Renal cortex interstitium (tissue), 11 donors: ENCODE measurements at regions not wholly inside any gene's neighbourhood (a gene's known extent, or its start where the extent isn't known, plus 50 kb on each side); places are given as distances from the start of the nearest gene placed in this dataset.
"Not testable (repeated sequence)": the region's sequence is repeated elsewhere in the genome, so short reads cannot be mapped to it uniquely, and the experiment has no call there.

Source experiments
- DNase-seq, 11 donors: peaks; one replicate each; pipeline ENCODE4 v3.0.0-alpha.2; 2013; ENCODE audit warnings: low read depth in 9 of 11, low spot score in 4 of 11; ENCODE audit errors: extremely low read depth in 1 of 11

DNA sequence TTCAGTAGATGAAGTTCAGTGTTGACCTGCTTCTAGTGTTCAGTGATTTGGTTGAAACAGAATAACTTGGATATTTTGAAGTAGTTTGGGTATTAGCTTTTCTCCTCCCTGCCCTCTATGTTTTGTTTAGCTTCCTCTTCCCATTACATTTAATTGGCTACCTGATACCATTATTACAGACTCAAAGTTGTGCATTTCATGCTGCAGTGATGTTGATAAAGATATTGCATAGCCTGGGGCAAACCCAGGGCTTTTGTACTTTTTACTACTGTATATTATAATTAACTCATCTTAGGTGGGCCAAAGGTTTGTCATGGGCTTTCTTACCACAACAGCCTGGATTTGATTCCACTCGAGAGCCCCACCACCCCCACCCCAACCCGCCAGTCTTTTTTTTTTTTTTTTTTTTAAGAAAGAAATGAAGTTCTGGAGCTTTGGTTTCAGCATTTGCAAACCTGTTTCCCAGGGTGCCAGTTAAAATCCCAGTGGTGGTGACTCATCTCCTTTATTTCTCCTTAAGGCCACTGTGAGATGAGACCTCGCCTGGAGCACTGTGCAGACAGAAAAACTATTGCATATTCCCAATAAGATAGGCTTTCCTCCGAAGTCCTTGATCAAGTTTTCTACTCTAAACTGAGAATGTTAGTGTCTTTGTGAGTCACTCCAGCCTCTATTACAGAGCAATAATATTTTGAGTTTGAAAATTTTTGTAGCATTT is 393.7 kb upstream of the FANCL start:
- DNase-seq = no peak

DNA sequence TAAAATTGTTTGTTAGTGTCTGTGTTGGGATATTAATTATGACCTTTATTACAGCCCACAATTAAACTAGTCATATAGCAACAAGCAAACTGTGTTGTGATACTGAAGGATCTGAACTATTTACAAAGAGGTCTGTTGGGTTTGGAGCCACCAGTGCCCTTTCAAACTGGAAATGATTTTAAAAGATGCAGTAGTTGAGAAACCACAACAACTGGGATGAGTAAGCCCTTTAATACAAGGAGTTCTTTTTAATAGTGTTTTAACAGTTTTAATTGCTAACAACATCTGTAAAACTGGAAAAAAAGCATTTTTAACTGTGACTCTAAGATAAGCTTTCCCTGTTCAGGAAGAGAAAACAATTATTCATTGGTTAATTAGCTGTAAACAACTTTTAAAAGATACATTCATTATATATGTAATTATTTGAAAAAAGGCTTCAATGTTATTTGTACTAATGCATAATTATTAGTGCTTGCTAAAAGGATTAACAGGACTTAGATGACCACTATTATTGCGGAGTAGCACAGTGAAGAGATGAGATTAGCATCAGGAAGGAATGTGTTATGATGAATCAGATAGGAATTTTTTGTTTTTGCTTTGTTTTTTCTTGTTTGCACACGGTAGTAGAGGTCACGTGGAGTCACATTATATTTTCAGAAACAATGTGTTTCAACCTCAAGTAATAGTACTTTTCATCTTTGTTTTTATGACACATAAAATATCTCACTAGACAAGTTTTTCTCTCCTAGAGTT is 392.7 kb upstream of the FANCL start:
- DNase-seq = no peak

DNA sequence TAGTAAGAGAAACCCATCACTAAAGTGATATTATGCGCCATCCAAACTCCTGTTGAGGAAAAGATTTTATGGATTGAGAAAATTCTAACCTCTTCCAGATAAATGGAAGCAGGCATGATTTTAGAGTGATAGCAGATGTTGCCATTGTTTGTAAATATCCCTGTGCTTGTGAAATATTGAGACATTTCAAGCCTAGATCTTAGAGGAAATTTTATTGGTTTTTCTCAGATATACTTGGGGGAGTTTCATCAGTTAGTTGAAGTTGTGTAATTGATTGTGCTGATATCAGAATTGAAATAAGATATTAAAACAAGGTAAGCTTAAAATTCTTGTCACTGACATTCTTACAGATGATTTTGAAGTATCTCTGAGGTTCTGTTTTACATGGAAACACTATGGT is 390.9 kb upstream of the FANCL start:
- DNase-seq = no peak

DNA sequence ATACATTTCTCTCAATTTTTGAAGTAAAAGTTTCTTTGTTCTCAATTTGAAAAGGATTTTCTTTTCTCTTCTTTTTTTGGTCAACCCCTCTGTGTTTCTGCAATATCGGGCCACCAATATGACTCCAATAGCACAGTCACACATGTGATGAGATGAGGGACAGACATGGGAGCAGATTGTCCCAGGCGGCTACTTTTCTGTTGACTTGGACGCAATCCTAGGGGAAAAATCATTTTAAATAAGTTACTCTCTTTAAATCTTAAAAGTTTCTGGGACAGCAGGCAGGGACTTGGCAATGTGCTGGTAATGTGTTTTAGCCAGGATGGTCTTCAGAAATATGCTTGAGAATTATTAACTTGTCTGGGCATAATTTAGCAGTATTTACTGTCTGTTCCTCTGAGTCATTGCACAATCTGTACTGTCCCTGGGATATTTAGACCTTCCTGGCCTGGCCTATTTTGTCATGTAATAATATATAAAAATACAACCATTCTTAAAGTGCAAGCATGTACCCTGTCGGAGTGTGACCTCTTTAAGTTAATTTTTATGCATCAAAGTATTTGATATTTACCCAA is 388.5 kb upstream of the FANCL start:
- no peak for DNase-seq

DNA sequence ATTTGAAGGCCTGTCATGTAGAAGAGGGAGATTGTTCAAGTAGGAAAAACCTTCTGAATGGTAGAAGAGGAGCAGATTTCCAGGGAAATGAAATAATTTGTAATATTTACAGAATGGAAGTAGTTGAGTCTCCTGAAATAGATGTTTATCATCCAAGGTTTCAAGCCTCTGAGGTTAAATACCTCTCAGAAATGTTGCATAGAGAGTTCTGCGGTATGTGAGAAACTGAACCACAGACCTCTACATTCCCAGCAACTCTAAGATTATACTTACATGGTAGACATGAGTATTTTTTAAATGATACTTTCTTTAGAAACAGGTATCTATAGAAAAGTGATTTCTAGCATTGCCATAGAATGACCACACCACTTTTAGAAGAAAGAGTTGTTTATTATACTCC is 379.8 kb upstream of the FANCL start:
- no peak for DNase-seq

DNA sequence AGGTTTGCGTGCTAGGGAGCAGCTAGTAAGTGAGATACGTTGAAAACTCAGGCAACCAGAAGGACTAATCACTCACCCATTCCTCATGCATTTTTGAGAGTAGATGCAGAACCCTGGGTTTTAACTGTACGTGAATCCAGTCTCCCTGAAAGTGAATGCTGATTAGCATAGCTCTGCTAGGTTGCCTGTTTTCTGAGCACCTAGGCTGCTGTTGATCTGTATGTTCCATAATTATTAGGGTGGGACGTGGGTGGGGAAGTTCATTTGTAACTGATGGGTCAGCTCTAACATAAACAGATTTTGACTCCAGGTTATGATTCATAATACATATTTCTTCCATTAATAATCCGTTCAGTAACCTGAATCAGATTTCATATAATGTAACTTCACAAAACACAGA is 379.0 kb upstream of the FANCL start:
- DNase-seq = no peak

DNA sequence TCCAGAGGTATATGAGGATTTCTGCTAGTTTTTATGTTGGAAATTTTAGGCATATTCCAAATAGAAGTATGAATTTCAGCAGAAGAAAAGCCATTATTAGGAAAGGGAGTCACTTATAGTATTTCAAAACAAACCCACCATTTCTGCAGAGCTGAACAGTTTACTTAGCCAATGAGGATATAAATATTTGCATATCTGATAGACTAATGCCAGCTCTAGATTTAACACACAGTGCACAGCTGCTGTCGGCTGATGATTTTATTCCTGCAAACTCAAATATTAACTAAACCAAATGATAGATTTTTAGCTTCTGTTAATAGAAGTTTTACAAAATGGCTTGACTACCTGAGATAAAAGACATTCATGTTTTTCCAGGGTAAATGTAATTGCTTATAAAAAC is 375.8 kb upstream of the FANCL start:
- no peak for DNase-seq

DNA sequence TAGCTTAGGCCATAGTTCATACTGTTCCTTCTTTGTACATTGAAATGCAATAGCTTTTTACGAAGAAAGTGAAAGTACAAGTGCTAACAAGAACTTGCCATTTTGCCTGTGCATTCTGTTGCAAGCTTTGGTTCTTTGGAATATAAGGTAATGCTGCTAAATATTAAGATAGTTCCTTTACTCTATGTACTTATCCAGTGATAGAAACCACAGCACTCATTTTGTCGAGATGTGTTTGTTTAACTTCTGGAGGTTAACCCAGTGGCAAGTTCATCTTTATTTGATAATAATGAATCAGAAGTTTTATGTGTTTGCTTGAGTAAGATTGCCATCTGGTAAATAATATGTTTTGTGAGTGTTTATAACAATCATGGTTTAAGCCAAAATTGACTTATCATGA is 373.1 kb upstream of the FANCL start:
- DNase-seq = no peak

DNA sequence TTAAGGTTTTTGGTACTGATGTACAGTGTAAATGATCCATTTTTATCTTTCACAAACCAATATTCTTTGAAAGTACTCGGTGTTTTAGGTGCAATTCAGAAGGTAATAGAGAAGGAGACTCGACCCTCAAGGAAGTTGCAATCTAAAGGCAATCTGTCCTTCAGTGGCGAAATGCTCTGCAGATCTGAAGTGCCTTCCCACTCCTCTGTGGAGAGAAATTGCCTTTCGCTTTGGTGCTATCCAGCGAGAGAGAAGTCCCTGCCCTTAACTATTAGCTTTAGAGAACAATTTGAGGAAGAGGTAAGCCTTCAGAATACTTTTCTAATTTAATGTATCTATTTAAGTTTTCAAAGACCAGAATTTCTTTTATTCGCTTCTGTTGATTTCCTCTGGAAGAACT is 371.8 kb upstream of the FANCL start:
- no peak for DNase-seq

DNA sequence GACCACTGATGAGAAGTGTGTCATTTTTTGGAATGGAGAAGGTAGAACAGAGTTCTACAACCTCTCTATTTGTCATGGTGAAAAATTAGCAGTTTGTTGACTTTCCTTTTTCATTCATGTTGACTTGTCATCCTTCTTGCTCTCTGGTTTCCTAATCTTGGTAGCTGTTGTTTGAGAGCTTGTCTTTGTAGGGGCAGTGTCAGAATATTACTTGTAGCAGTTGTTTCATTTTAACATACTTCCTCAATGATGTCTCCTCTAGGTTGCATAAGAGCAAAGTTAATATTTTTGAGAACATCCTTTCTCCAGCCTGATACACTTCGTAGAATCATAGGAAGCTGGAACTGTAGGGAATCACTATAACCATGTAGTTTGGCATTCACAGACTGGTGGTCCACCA is 368.2 kb upstream of the FANCL start:
- DNase-seq = no peak

DNA sequence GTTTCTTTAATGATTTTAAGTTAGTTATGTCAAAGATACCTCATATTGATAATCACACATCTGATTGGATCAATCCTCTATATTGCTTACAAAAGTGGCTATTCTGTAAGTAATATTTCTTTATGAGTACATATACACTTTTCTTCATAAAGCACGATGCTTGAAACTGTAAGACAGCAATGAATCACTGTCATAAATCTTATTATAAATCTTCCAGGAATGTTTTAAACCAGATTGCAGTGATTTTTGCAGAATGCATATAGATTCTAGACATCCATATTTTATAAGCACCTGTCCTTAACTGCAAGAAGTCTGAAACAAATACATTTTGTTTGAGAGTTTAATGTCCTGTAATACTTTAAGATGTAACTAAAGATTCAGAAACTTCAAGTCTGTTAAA is 367.0 kb upstream of the FANCL start:
- DNase-seq = no peak

DNA sequence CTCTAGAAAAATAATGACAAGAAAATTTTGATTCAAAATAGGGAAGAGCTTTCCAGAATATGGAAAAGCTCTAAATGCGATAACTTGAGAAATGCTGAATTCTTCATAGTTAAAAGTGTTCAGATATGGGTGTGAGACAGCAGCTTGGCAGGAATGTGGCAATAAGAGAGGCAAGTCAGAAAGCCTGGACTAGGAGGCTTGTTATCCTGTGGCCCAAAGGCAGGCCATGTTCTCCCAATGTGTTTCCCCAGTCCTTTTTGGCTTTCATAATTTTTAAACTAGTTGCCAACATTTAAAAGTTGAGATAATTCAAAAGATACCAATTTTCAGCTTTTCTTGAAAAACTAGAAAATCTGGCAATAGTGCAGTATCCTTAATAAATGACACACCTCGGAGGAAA is 366.3 kb upstream of the FANCL start:
- DNase-seq = no peak

DNA sequence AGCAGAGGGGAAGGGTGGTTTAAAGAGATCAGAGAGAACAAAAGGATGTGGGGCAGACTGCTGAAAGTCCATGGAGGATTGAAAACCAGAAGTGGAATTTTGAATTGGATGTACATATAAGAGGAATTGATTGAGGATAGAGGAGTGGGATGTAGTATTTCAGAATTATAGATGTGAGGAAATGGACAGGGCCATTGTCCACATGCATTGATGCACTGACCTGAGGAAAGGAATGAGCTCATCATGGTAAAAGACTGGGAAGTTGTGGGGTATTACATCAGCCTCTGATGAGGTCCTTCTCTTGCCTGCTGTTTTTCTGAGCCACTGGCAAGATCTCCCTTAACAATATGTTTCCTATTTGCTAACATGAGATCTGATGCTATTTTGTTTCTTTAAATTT is 365.7 kb upstream of the FANCL start:
- DNase-seq = no peak

DNA sequence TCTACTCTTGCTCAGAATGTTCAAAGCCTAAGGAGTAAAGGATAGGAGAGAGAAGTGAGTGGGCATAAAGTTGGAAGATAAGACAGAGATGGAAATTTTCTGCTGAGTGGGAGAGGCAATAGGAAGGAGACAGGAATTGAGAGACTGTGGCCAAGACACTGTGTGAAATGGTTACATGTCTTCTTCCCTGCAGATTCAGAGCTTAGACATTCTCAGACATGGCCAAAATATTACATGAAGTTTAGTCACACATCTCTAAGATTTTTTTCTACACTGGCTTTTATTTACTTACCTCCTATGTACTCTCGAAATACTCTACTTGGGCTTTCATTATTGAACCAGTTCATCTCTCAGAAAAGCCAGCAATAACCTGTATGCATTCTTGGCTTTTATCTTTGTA is 363.0 kb upstream of the FANCL start:
- no peak for DNase-seq

DNA sequence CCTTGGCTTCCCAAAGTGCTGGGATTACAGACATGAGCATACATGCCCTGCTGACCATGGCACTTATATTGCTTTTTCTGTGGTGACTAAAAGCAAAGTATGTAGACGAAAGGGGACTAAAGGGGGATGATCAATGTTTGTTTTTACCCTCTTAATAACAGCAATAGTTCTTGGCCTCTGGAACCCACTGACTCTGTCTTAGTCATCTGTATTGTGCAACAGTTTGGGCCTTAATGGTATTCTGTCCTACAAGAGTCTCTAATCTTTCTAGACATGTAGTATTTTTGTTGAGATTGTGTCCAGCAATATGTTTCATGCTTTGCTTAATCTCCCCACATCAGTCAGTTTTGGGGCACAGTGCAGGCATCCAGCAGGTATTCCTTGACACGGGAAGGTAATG is 359.9 kb upstream of the FANCL start:
- DNase-seq = no peak

DNA sequence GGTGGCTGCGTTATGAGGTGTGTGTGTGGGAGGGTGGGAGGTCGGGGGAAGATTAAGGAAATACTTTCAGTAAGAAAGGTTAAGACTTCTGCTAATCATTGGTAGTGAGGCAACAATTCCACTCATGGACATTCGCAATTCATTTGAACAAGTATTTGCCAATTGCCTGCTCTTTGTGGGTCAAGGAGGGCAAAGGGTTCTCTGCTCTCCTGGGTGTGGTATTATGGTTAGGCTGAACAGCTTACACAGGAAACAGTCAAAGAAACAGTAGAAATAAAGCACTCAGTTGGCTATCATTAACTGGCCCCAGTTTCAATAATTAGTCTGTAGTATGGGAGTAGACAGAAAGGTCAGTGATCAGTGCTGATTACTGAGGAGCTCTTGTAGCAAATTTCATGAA is 357.0 kb upstream of the FANCL start:
- no peak for DNase-seq

DNA sequence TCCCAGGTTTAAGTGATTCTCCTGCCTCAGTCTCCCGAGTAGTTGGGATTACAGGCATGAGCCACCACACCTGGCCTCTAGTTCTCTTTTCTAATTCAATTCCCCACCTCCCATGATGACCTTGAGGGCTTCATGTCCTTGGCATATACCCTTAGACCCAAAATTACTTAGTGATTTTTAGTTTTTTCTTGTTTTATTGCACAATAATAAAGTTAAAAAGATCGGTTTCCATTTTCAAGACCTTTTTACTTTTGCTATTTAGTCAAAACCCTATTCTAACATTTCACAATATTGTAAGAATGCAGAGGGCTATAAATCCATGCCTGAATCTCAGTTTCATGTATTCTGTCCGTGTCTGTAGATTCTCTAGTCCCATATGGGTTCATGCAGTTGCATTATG is 354.6 kb upstream of the FANCL start:
- DNase-seq = no peak

DNA sequence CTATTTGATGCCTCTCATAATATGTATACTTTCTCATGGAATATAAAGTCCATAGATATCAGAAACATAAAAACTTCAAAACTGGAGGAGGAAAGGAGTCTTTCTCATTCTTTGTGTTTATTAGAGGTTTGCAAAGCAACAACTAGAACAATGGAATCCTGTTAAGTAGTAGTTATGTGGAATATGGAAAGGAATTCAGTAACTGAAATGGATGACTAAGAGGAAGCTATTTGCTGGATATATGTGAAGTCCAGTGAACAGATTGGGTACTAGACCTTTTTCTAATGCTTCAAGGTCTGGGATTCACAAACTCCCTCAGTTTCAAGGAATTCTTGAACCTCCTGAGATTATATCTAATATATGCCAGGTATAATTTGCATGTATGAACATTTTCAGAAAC is 353.6 kb upstream of the FANCL start:
- no peak for DNase-seq

DNA sequence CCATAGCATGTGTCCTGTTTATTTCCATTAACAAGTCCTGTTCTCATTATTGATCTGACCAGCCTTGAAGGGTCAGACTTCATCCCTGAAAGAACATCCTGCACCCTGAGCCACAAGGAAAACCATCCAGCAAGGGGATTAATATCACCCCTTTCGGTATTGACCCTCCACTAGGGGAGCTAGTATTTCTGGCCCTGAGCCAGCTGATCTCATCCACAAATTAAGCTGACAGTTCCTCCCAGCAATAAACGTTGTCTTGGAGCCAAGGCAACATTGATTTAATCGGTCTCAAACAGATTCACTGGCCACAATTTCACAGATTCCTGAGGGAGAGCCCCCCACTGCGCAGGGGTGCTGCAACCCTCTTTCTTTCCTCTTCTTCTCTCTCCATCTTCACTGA is 353.1 kb upstream of the FANCL start:
- no peak for DNase-seq

DNA sequence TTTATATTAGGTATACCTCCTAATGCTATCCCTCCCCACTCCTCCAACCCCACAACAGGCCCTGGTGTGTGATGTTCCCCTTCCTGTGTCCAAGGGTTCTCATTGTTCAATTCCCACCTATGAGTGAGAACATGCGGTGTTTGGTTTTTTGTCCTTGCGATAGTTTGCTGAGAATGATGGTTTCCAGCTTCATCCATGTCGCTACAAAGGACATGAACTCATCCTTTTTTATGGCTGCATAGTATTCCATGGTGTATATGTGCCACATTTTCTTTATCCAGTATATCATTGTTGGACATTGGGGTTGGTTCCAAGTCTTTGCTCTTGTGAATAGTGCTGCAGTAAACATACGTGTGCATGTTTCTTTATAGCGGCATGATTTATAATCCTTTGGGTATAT is 345.1 kb upstream of the FANCL start:
- not testable (repeated sequence) for DNase-seq

DNA sequence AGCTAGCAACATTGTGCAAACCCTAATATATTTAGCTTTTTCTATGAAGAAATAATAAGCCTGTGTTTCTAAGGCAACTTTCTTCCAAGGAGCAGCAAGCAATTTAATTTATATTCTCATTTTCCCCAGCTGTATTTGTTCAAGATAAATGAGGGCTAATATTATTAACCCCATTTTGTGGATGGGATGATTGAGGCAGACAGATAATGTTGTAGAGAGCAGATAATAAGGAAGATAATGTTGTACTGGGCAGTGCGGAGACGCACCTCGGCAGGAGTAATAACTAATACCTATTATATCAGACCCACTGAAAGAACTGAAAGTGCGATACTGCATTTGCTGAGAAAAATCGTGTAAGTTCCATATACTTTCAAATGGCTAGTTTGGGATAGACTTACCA is 344.1 kb upstream of the FANCL start:
- DNase-seq = no peak
